Osteocyte (in vitro differentiated cells): ENCODE measurements at regions not wholly inside any gene's neighbourhood (a gene's known extent, or its start where the extent isn't known, plus 50 kb on each side); places are given as distances from the start of the nearest gene placed in this dataset.

Experiments used
- DNase-seq: peaks from one replicate; pipeline ENCODE4 v3.0.0; 2021; ENCODE audit warnings: mixed read lengths; ENCODE audit not compliant: unreplicated experiment; ENCODE audit errors: extremely low spot score
- H3K27ac Mint-ChIP-seq: one replicate; pipeline ENCODE4 v1.8.0; 2021; ENCODE audit warnings: mild to moderate bottlenecking, mixed read lengths; ENCODE audit not compliant: unreplicated experiment
- H3K27me3 Mint-ChIP-seq: one replicate; pipeline ENCODE4 v1.8.0; 2021; ENCODE audit warnings: mixed read lengths; ENCODE audit not compliant: unreplicated experiment
- H3K36me3 Mint-ChIP-seq: one replicate; pipeline ENCODE4 v1.8.0; 2021; ENCODE audit warnings: mixed read lengths; ENCODE audit not compliant: unreplicated experiment
- H3K4me1 Mint-ChIP-seq: one replicate; pipeline ENCODE4 v1.8.0; 2021; ENCODE audit warnings: mixed read lengths; ENCODE audit not compliant: unreplicated experiment
- H3K4me3 Mint-ChIP-seq: one replicate; pipeline ENCODE4 v1.8.0; 2021; ENCODE audit warnings: mild to moderate bottlenecking, moderate library complexity, mixed read lengths; ENCODE audit not compliant: unreplicated experiment
- H3K9me3 Mint-ChIP-seq: one replicate; pipeline ENCODE4 v1.8.0; 2021; ENCODE audit warnings: mixed read lengths; ENCODE audit not compliant: unreplicated experiment
- TF ChIP-seq, protein P1 (sequence below): fragments of 200-600 bp; sonication (generic); IDR thresholded peaks from 2 replicates; pipeline ENCODE4 v1.5.0; 2021; ENCODE audit warnings: antibody characterized with exemption, mild to moderate bottlenecking, moderate library complexity

DNA sequence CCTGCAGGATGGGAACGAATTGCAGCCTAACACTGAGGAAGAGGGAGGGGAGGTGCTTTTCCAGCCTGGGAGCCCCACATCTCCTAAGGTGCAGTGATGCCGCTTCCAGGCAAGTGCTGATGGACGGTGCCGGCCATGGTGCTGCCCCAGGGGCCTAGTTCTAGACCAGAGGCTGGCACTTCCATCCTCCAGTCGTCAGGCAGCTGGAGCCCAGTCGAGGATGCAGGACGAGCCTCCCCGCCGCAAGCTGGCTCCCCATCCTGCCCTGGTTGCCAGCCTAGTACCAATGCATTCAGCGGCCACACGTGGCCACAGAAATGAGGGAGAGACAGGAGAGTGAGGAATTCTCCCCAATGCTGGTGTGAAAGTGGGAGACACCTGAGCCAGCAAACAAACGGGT lies 413.5 kb downstream of the ZNF516 start:
- TF ChIP-seq, protein P1, sequence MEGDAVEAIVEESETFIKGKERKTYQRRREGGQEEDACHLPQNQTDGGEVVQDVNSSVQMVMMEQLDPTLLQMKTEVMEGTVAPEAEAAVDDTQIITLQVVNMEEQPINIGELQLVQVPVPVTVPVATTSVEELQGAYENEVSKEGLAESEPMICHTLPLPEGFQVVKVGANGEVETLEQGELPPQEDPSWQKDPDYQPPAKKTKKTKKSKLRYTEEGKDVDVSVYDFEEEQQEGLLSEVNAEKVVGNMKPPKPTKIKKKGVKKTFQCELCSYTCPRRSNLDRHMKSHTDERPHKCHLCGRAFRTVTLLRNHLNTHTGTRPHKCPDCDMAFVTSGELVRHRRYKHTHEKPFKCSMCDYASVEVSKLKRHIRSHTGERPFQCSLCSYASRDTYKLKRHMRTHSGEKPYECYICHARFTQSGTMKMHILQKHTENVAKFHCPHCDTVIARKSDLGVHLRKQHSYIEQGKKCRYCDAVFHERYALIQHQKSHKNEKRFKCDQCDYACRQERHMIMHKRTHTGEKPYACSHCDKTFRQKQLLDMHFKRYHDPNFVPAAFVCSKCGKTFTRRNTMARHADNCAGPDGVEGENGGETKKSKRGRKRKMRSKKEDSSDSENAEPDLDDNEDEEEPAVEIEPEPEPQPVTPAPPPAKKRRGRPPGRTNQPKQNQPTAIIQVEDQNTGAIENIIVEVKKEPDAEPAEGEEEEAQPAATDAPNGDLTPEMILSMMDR, result no peak
- Mint-ChIP-seq H3K27ac (no peak overlapping the region), H3K9me3 (peaks cover 19% of the 10 kb centered on the region), H3K4me3 (no peak overlapping the region), H3K27me3 (no peaks in the 10 kb centered on the region), H3K4me1 (no peaks in the 10 kb centered on the region), H3K36me3 (no peaks in the 10 kb centered on the region)
- no peak for DNase-seq

DNA sequence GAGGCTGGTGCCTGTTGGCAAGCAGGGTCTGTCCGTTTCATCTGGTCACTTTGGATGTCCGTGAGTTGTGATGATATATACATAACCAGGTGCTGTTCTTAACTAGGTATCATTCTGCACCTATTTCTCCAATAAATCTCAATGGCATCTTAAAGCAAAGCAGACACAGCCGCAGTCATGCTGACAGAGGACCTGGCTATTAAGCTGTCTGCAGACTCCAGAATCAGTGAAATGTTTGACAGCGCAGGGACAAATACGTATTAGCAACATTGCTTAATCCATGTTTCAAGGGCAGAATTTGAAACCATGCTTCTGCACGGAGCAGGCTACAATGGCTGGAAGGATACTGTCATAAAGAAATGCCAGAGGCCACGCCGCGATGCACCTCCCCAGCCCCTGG lies 414.6 kb downstream of the ZNF516 start:
- TF ChIP-seq, protein P1, result no peak
- peaks cover 19% of the 10 kb centered on the region for H3K9me3 Mint-ChIP-seq
- H3K36me3 Mint-ChIP-seq, result no peaks in the 10 kb centered on the region
- no peaks in the 10 kb centered on the region for H3K4me1 Mint-ChIP-seq
- H3K27me3 Mint-ChIP-seq, result no peaks in the 10 kb centered on the region
- no peak overlapping the region for H3K4me3 Mint-ChIP-seq
- DNase-seq, result no peak
- no peak overlapping the region for H3K27ac Mint-ChIP-seq

DNA sequence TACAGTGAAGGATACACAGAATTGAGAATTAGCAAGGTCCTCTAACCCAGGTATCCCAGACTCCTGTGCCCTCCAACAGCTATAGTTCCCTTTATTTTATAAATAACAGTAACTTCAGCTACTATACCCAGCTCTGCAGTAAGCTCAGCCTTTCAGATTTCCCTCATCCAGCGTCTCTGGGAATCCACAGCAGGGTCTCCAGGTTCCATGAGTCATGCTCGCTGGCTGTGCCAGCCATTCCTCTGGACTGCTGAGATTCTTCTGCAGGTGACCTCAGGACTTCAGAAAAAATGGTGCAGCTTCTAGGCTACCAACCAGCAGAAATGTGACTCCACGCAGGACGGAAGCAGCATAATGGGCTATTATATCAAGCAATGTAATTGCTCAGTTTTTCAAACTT lies 419.3 kb downstream of the ZNF516 start:
- TF ChIP-seq, protein P1, result no peak
- Mint-ChIP-seq H3K36me3 (no peaks in the 10 kb centered on the region), H3K9me3 (peaks cover 42% of the 10 kb centered on the region), H3K4me1 (no peaks in the 10 kb centered on the region), H3K27ac (no peak overlapping the region), H3K27me3 (no peaks in the 10 kb centered on the region), H3K4me3 (no peak overlapping the region)
- no peak for DNase-seq

DNA sequence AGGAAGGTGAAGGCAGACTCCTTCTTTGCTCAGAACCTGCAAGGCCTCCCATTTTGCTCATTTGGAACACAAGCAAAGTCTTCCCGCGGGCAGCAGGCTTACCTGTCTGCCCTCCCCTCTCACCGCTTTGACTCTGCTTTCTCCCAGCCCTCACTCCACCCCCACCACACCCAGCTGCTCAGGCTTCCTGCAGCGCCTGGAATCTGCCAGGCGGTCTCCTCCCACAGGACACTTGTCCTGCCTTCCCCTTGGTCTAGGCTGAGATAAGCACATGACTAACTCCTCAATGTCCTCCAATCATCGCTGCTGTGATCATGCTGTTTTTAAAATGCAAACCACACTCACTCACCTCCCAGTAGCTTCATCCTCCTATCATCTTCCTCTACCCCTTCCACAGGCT lies 430.0 kb downstream of the ZNF516 start:
- Mint-ChIP-seq H3K9me3 (peaks cover 24% of the 10 kb centered on the region), H3K4me3 (no peak overlapping the region), H3K4me1 (no peaks in the 10 kb centered on the region), H3K27ac (no peak overlapping the region), H3K27me3 (no peaks in the 10 kb centered on the region), H3K36me3 (no peaks in the 10 kb centered on the region)
- TF ChIP-seq, protein P1, result no peak
- no peak for DNase-seq

DNA sequence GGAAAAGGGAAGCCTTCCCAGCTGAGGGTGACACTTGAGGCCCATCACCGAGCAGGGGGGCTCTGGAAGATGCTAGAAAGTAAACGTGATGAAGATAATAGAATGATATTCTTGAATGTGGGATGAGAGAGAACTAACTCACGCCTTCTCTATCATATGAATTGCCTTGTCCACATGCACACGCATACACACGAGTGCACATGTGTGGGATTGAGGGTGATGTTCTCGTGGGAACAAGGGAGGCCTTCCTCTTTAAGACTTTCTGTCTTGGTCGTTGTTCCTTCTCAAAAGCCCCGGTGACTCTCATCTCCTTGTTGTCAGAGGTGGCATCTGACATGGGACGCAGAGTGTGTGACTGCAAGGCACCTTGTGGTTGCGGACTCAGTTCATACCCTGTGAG lies 436.9 kb downstream of the ZNF516 start:
- H3K27ac Mint-ChIP-seq, result no peak overlapping the region
- H3K36me3 Mint-ChIP-seq, result no peaks in the 10 kb centered on the region
- peaks cover 17% of the 10 kb centered on the region for H3K9me3 Mint-ChIP-seq
- H3K4me3 Mint-ChIP-seq, result no peak overlapping the region
- no peak for DNase-seq
- no peaks in the 10 kb centered on the region for H3K27me3 Mint-ChIP-seq
- TF ChIP-seq, protein P1, result no peak
- H3K4me1 Mint-ChIP-seq, result no peaks in the 10 kb centered on the region
